Endothelial cell of umbilical vein (primary cell): ENCODE measurements at regions not wholly inside any gene's neighbourhood (a gene's known extent, or its start where the extent isn't known, plus 50 kb on each side); places are given as distances from the start of the nearest gene placed in this dataset.

Source experiments
- BruUV-seq: library from RNA; stranded (reverse); fragments of 400-500 nt; replicated peaks from 2 replicates; lab custom pipeline; 2021; lab: Mats Ljungman, UMichigan
- CTCF ChIA-PET: fragments of 300-600, 350-600 bp; sonication (Branson Sonifier 250); formaldehyde crosslinking; loops from one replicate; lab custom pipeline; 2021; ENCODE audit warnings: antibody characterized with exemption, inconsistent platforms; lab: Charles Lee
- POLR2A ChIA-PET: fragments of 300-600, 350-600 bp; sonication (Branson Sonifier 250); formaldehyde crosslinking; loops from one replicate; lab custom pipeline; 2021; ENCODE audit warnings: antibody characterized with exemption, inconsistent platforms; lab: Charles Lee
- DNase-seq: peaks from one replicate; pipeline ENCODE4 v3.0.0-alpha.2; 2011; ENCODE audit warnings: low read depth, low spot score
- FAIRE-seq: peaks from 2 replicates; lab custom pipeline; 2011; peaks lifted over from hg19 to GRCh38; lab: Jason Lieb, UNC
- H2AFZ ChIP-seq: 2 replicates; pipeline ENCODE4 v1.6.0; 2012; ENCODE audit warnings: low read depth, low read length, control low read depth, inconsistent platforms
- H3K27ac ChIP-seq: 2 replicates; pipeline ENCODE4 v1.5.1; 2011; ENCODE audit warnings: low read depth, mild to moderate bottlenecking, control low read depth, low read length, moderate library complexity; ENCODE audit not compliant: insufficient read depth
- H3K27me3 ChIP-seq, 2 experiments: 2 replicates each; pipeline versions ENCODE4 v1.6.0 to v1.6.1; 2011; ENCODE audit warnings: low read length in 2 of 2, mixed read lengths in 1 of 2; ENCODE audit not compliant: control insufficient read depth in 2 of 2, insufficient read depth in 2 of 2
- H3K36me3 ChIP-seq, 2 experiments: 2 replicates in 1 of 2; 3 replicates in 1 of 2; pipeline ENCODE4 v1.5.1; 2011; ENCODE audit warnings: low read length in 2 of 2, mild to moderate bottlenecking in 1 of 2, moderate library complexity in 1 of 2; ENCODE audit not compliant: control insufficient read depth in 2 of 2, insufficient read depth in 2 of 2; ENCODE audit errors: extremely low read depth in 1 of 2
- H3K4me1 ChIP-seq: 3 replicates; pipeline ENCODE4 v1.5.1; 2011; ENCODE audit warnings: mild to moderate bottlenecking, low read length; ENCODE audit not compliant: control insufficient read depth, insufficient read depth; ENCODE audit errors: extremely low read depth
- H3K4me2 ChIP-seq: 2 replicates; pipeline ENCODE4 v1.6.1; 2011; ENCODE audit warnings: low read length, control low read depth, mixed read lengths; ENCODE audit not compliant: insufficient read depth
- H3K4me3 ChIP-seq, 3 experiments: fragments of 200-600 bp in 1 of 3; sonication (generic), shearing (Covaris generic) in 1 of 3; replicated peaks in 1 of 3; 2 replicates each; pipeline ENCODE4 v1.5.1; 2011 to 2016; ENCODE audit warnings: control low read depth in 3 of 3, low read length in 3 of 3, mild to moderate bottlenecking in 2 of 3, inconsistent platforms in 1 of 3, low read depth in 1 of 3, moderate library complexity in 1 of 3; ENCODE audit not compliant: insufficient read depth in 1 of 3
- H3K79me2 ChIP-seq: 2 replicates; pipeline ENCODE4 v1.6.0; 2012; ENCODE audit warnings: low read length, inconsistent platforms; ENCODE audit not compliant: control insufficient read depth, insufficient read depth
- H3K9ac ChIP-seq: replicated peaks from 2 replicates; pipeline ENCODE3; 2011; ENCODE audit warnings: low read length, control low read depth; ENCODE audit not compliant: insufficient read depth; ENCODE audit errors: extremely low read depth
- H3K9me1 ChIP-seq: replicated peaks from 3 replicates; pipeline ENCODE4 v1.6.0; 2011; ENCODE audit warnings: mild to moderate bottlenecking, low read length; ENCODE audit not compliant: control insufficient read depth, insufficient read depth; ENCODE audit errors: extremely low read depth
- H3K9me3 ChIP-seq: replicated peaks from 2 replicates; pipeline ENCODE4 v1.5.1; 2012; ENCODE audit warnings: low read length, inconsistent platforms; ENCODE audit not compliant: control insufficient read depth, insufficient read depth
- H4K20me1 ChIP-seq: replicated peaks from 2 replicates; pipeline ENCODE3; 2011; ENCODE audit warnings: mild to moderate bottlenecking, low read length; ENCODE audit not compliant: control insufficient read depth, insufficient read depth; ENCODE audit errors: extremely low read depth
- CTCF ChIP-seq, 2 donors: IDR thresholded peaks; 1 replicate in 1 of 2; 2 replicates in 1 of 2; pipeline ENCODE4 v1.5.1; 2011; ENCODE audit warnings: low read length in 2 of 2, mild to moderate bottlenecking in 2 of 2, moderate library complexity in 2 of 2, control low read depth in 1 of 2, inconsistent platforms in 1 of 2, low read depth in 1 of 2; ENCODE audit not compliant: insufficient read depth in 1 of 2; ENCODE audit errors: extremely low read depth in 1 of 2
- EZH2 ChIP-seq: IDR thresholded peaks from 2 replicates; pipeline ENCODE4 v1.6.1; 2012; ENCODE audit warnings: borderline replicate concordance, low read depth, mild to moderate bottlenecking, moderate library complexity, low read length, inconsistent platforms; ENCODE audit not compliant: severe bottlenecking
- FOS ChIP-seq: IDR thresholded peaks from 2 replicates; pipeline ENCODE4 v1.6.1; 2011; ENCODE audit warnings: mild to moderate bottlenecking, low read length, moderate library complexity, borderline replicate concordance; ENCODE audit not compliant: insufficient read depth
- GATA2 ChIP-seq: IDR thresholded peaks from 2 replicates; pipeline ENCODE4 v1.7.0; 2011; ENCODE audit warnings: low read depth, mild to moderate bottlenecking, moderate library complexity, mixed read lengths, low read length; ENCODE audit not compliant: insufficient read length, insufficient read depth
- JUN ChIP-seq: IDR thresholded peaks from 2 replicates; pipeline ENCODE4 v1.6.1; 2011; ENCODE audit warnings: borderline replicate concordance, low read depth; ENCODE audit not compliant: insufficient read length, insufficient read depth
- MYC ChIP-seq: IDR thresholded peaks from one replicate; pipeline ENCODE4 v1.6.1; 2011; ENCODE audit warnings: mild to moderate bottlenecking, low read depth, low read length
- POLR2A ChIP-seq: IDR thresholded peaks from 2 replicates; pipeline ENCODE4 v1.6.1; 2012; ENCODE audit warnings: low read depth, mild to moderate bottlenecking, control low read depth, low read length
- POLR2AphosphoS5 ChIP-seq: IDR thresholded peaks from 2 replicates; pipeline ENCODE4 v1.6.1; 2012; ENCODE audit warnings: low read depth, mild to moderate bottlenecking, control low read depth, low read length, moderate library complexity; ENCODE audit not compliant: insufficient read depth
- dilution Hi-C: fragments of 300-500 bp; cut with MboI; formaldehyde crosslinking; loops from one replicate; pipeline ENCODE4 v1.15.0; 2019; ENCODE audit warnings: low sequenced_read_pairs; ENCODE audit not compliant: extremely low pct_ligation_motif_present
- intact Hi-C: fragments of 100-400 bp; cut with micrococcal nuclease; formaldehyde crosslinking; loops from one replicate; pipeline ENCODE4 v1.10.0; 2022
- TF ChIP-seq, protein P1 (sequence below): IDR thresholded peaks from 2 replicates; pipeline ENCODE4 v1.6.1; 2011; ENCODE audit not compliant: insufficient read depth, insufficient read length

DNA sequence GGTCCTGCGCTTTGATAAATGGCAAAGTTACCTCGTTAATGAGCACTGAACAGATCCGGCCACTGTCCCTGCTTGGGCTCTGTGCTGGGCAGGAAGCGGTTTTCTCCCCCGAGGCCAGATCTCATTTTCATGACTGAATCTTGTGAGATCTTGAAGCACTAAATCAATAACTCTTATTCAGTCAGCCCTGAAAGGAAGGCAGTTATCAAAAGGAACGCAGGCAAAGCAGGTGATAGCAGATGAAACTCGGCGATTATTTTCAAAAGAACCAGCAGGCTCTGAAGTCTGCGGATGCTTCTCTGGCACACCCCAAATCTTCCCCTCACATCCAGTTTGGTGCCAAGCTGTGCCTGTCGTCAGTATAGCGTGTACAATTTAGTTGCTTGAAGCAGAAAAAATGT, 228.7 kb downstream of the BAMBI start:
- Histone ChIP-seq H3K79me2 (no peaks in the 10 kb centered on the region), H3K4me2 (no peak overlapping the region), H2AFZ (no peak overlapping the region)

DNA sequence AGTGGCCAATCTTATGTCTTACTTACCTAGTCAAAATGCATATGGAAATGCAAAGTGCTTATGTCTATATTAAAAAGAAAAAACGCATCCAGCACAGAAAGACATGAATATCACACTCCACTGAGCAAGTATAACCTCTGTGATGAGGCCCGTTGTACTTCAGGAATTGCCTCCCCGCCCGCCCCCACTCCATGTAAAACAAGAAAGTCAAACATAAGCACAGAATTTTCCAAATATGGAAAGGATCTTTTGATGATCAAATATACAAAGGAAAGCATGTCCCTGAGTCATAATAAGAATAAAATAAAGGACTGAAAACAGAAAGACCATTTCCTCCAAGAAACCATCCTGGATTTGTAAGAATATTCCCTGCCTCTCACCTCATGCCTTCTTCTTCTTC, 229.1 kb downstream of the BAMBI start:
- H3K27ac ChIP-seq = peak overlapping the region; percentile 44

More for the DNA sequence above, 228.7 kb downstream of the BAMBI start:
- Histone ChIP-seq H3K27me3 (no peaks in the 10 kb centered on the region), H4K20me1 (no peaks in the 10 kb centered on the region), H3K36me3 (no peaks in the 10 kb centered on the region), H3K4me3 (no peak overlapping the region), H3K9me1 (no peaks in the 10 kb centered on the region), H3K4me1 (peaks cover 22% of the 10 kb centered on the region), H3K9ac (no peak overlapping the region), H3K9me3 (no peaks in the 10 kb centered on the region), H3K27ac (no peak overlapping the region)
- TF ChIP-seq, protein P1, sequence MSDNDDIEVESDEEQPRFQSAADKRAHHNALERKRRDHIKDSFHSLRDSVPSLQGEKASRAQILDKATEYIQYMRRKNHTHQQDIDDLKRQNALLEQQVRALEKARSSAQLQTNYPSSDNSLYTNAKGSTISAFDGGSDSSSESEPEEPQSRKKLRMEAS = no peak
- no peak for TF ChIP-seq JUN
- no peak for TF ChIP-seq MYC
- TF ChIP-seq POLR2AphosphoS5 = no peak
- no peak for TF ChIP-seq FOS
- no peak for TF ChIP-seq POLR2A
- no peak for TF ChIP-seq GATA2
- no peak for FAIRE-seq
- TSS peak; percentile 69 for BruUV-seq
- DNase-seq = no peak
- intact Hi-C loops (loop anchor here (5.0 kb wide), 1 partner anchor 76 kb away; no protein-coding TSS in a partner anchor), dilution Hi-C loops (no loop called here)
- CTCF ChIA-PET = no interaction called here
- POLR2A ChIA-PET = no interaction called here

More for the DNA sequence above, 229.1 kb downstream of the BAMBI start:
- Histone ChIP-seq H3K9ac (no peak overlapping the region), H2AFZ (peak overlapping the region; percentile 34), H3K9me1 (no peaks in the 10 kb centered on the region), H3K79me2 (no peaks in the 10 kb centered on the region), H3K9me3 (no peaks in the 10 kb centered on the region), H3K4me1 (peaks cover 25% of the 10 kb centered on the region), H3K4me3 (no peak overlapping the region), H4K20me1 (no peaks in the 10 kb centered on the region), H3K36me3 (no peaks in the 10 kb centered on the region), H3K27me3 (no peaks in the 10 kb centered on the region), H3K4me2 (peak overlapping the region; percentile 45)
- intact Hi-C loops (loop anchor here (5.0 kb wide), 1 partner anchor 76 kb away; no protein-coding TSS in a partner anchor), dilution Hi-C loops (no loop called here)
- no TSS peak for BruUV-seq
- DNase-seq = no peak
- POLR2A ChIA-PET = no interaction called here
- CTCF ChIA-PET = interaction anchor here (0.7 to 1.0 kb wide), 2 partner anchors 72 to 243 kb away, joined by 4 read pairs; no protein-coding TSS in a partner anchor
- peak; percentile 18 for FAIRE-seq
- TF ChIP-seq FOS (no peak), POLR2A (no peak), CTCF (IDR thresholded peaks at IDR 0.05; ENCODE audit: extremely low read depth in 1 of 2, insufficient read depth in 1 of 2, low read depth in 1 of 2, low read length in 2 of 2) (no peak), EZH2 (no peak), JUN (no peak), GATA2 (no peak), POLR2AphosphoS5 (no peak), MYC (no peak)
- TF ChIP-seq, protein P1 = no peak
